Colonic mucosa (tissue), 4 donors: ENCODE measurements at regions not wholly inside any gene's neighbourhood (a gene's known extent, or its start where the extent isn't known, plus 50 kb on each side); places are given as distances from the start of the nearest gene placed in this dataset.

ENCODE experiments used
- DNase-seq: peaks from one replicate; pipeline ENCODE4 v3.0.0-alpha.2; 2020
- H3K27ac ChIP-seq: fragments of 200-600 bp; one replicate; pipeline ENCODE4 v1.8.0; 2021
- H3K27me3 ChIP-seq: fragments of 200-600 bp; one replicate; pipeline ENCODE4 v1.8.0; 2021
- H3K36me3 ChIP-seq: fragments of 200-600 bp; one replicate; pipeline ENCODE4 v1.8.0; 2021
- H3K4me1 ChIP-seq: fragments of 200-600 bp; one replicate; pipeline ENCODE4 v1.8.0; 2021; ENCODE audit warnings: mild to moderate bottlenecking
- H3K4me3 ChIP-seq: fragments of 200-600 bp; one replicate; pipeline ENCODE4 v1.8.0; 2021
- H3K9ac ChIP-seq, 2 donors: one replicate each; pipeline ENCODE4 v1.7.0; 2013; ENCODE audit warnings: control low read depth in 2 of 2, low read depth in 2 of 2, low read length in 2 of 2
- H3K9me3 ChIP-seq: fragments of 200-600 bp; one replicate; pipeline ENCODE4 v1.8.0; 2021
- intact Hi-C: fragments of 100-400 bp; cut with DNase I; formaldehyde crosslinking; loops from one replicate; pipeline ENCODE4 v1.14.1; 2022
- TF ChIP-seq, protein P1 (sequence below): fragments of 200-600 bp; IDR thresholded peaks from one replicate; pipeline ENCODE4 v1.8.0; 2022; ENCODE audit warnings: antibody characterized with exemption, mild to moderate bottlenecking
- donor health status: healthy.
- donor health status: DM: no; HTN: no; CAD: no.
- donor health status: DM: no; HTN: no; CAD: no.

DNA sequence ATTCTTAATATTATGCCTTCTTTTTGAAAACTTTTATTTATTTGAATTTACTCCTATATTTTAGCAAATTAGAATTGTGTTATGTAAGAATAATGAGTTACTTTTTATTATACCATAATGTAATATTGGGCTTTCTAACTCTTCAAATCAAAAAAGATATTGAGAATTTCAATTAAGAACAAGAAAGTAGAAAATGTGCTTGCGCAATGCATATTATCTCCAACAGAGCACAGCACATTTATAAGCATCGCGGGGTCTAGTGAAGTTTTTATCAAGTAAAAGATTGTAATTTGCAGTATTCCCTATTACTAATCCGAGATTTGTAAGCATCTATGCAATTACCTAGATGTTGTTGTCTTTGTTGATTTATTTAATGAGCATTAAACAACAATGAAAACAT is 829.1 kb upstream of the CNTNAP5 start:
- TF ChIP-seq, protein P1, sequence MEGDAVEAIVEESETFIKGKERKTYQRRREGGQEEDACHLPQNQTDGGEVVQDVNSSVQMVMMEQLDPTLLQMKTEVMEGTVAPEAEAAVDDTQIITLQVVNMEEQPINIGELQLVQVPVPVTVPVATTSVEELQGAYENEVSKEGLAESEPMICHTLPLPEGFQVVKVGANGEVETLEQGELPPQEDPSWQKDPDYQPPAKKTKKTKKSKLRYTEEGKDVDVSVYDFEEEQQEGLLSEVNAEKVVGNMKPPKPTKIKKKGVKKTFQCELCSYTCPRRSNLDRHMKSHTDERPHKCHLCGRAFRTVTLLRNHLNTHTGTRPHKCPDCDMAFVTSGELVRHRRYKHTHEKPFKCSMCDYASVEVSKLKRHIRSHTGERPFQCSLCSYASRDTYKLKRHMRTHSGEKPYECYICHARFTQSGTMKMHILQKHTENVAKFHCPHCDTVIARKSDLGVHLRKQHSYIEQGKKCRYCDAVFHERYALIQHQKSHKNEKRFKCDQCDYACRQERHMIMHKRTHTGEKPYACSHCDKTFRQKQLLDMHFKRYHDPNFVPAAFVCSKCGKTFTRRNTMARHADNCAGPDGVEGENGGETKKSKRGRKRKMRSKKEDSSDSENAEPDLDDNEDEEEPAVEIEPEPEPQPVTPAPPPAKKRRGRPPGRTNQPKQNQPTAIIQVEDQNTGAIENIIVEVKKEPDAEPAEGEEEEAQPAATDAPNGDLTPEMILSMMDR, result no peak
- Histone ChIP-seq H3K36me3 (no peaks in the 10 kb centered on the region), H3K27me3 (no peaks in the 10 kb centered on the region), H3K4me1 (no peaks in the 10 kb centered on the region), H3K9ac (no peak overlapping the region), H3K27ac (no peak overlapping the region), H3K9me3 (no peaks in the 10 kb centered on the region), H3K4me3 (no peak overlapping the region)
- intact Hi-C loops, result no loop called here
- DNase-seq, result no peak

DNA sequence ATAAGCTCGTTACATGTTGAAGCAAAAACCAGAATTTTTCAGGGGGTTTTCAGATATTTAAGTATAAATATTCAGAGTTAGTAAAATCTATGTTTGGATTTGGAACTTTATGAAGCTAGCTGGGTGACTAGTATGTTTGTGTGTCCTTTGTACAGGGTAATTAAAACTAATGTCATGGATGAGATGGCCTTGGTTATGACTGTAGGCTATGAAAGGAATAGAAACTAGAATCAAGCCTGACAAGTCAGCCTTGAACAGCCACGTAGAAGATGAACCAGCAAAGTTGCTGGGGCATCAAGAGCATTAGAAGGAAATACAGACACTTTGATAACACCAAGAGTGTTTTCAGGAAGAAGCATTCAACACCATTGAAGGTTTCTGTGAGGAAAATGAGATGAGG is 825.1 kb upstream of the CNTNAP5 start:
- intact Hi-C loops, result no loop called here
- Histone ChIP-seq H3K27ac (no peak overlapping the region), H3K4me3 (no peak overlapping the region), H3K36me3 (no peaks in the 10 kb centered on the region), H3K9me3 (no peaks in the 10 kb centered on the region), H3K27me3 (no peaks in the 10 kb centered on the region), H3K4me1 (no peaks in the 10 kb centered on the region), H3K9ac (no peak overlapping the region)
- TF ChIP-seq, protein P1, result no peak
- no peak for DNase-seq

DNA sequence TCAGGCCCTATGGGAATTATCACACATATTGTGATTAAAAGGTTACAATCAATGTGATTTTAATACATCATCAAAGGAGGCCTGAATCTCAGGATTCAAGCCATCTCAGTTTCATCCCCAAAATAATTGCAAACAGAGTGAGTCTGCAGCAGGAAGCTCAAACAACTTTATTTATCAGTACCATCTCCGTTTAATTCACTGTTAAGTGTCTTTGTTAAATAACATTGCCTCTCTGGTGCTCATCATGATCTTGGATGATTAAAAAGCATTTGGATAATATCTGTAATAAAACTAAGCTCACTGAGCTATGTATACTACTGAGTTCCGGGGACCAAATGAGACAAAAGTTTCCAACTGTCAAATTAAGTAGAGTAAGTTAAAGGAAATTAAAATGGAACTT is 817.8 kb upstream of the CNTNAP5 start:
- Histone ChIP-seq H3K27ac (no peak overlapping the region), H3K4me1 (no peaks in the 10 kb centered on the region), H3K4me3 (no peak overlapping the region), H3K9ac (no peak overlapping the region), H3K27me3 (no peaks in the 10 kb centered on the region), H3K36me3 (no peaks in the 10 kb centered on the region), H3K9me3 (no peaks in the 10 kb centered on the region)
- intact Hi-C loops, result no loop called here
- no peak for DNase-seq
- TF ChIP-seq, protein P1, result no peak

DNA sequence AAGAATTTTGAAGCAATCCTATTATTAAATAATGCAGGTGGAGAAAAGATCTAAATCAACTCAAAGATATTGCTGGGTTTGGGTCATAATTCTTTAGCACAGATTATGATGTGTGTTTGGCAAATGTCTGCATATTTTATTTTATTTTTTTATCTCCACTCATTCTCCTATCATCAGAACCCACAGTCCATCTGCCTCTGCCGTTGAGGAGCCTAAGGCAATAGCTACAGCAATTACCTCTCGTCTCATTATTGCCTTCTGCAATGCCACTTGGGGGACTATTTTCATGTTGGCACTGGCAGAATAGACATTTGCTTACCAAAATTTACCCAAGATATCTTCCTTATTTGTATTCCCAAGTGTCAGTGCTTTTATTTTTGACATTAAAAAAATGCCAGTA is 815.9 kb upstream of the CNTNAP5 start:
- Histone ChIP-seq H3K27ac (no peak overlapping the region), H3K36me3 (no peaks in the 10 kb centered on the region), H3K4me1 (no peaks in the 10 kb centered on the region), H3K9me3 (no peaks in the 10 kb centered on the region), H3K27me3 (no peaks in the 10 kb centered on the region), H3K9ac (no peak overlapping the region), H3K4me3 (no peak overlapping the region)
- TF ChIP-seq, protein P1, result no peak
- DNase-seq, result no peak
- intact Hi-C loops, result no loop called here

DNA sequence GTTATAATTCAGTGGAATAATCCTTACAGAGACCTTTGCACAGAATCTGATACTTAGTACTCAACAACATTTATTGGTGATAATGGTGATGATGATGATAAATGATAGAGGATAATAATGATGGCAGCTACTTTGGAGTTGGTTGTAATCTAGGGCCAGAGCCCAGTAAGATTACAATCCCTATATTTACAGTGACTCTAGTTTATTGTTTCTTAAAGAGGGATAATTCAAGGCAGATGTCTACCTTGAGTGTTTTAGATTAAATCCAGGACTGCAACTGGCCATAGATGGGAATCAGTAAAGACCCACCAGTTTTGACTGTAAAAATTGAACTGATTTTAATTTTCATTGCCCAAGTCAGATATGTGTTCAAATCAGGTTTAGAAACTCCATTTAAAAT is 813.9 kb upstream of the CNTNAP5 start:
- no peak overlapping the region for H3K4me3 ChIP-seq
- intact Hi-C loops, result no loop called here
- H3K9ac ChIP-seq, result no peak overlapping the region
- no peaks in the 10 kb centered on the region for H3K27me3 ChIP-seq
- H3K4me1 ChIP-seq, result no peaks in the 10 kb centered on the region
- no peak for DNase-seq
- TF ChIP-seq, protein P1, result no peak
- H3K36me3 ChIP-seq, result no peaks in the 10 kb centered on the region
- H3K9me3 ChIP-seq, result no peaks in the 10 kb centered on the region
- H3K27ac ChIP-seq, result no peak overlapping the region

DNA sequence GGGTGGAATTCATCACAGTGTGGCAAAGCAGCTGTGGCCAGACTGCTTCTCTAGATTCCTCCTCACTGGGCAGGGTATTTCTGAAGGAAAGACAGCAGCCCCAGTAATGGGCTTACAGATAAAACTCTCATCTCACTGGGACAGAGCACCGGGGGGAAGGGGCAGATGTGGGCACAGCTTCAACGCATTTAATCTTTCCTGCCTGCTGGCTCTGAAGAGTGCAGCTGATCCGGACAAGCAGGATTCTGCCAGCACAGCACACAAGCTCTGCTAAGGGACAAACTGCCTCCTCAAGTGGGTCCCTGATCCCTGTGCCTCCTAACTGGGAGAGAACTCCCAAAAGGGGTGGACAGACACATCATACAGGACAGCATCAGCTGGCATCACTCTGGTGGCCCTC is 779.9 kb upstream of the CNTNAP5 start:
- H3K4me1 ChIP-seq, result no peaks in the 10 kb centered on the region
- no peak overlapping the region for H3K27ac ChIP-seq
- intact Hi-C loops, result no loop called here
- TF ChIP-seq, protein P1, result no peak
- no peak overlapping the region for H3K4me3 ChIP-seq
- no peaks in the 10 kb centered on the region for H3K9me3 ChIP-seq
- H3K27me3 ChIP-seq, result no peaks in the 10 kb centered on the region
- no peak for DNase-seq
- no peak overlapping the region for H3K9ac ChIP-seq
- H3K36me3 ChIP-seq, result no peaks in the 10 kb centered on the region
